ENCODE measurements at regions not wholly inside any gene's neighbourhood (a gene's known extent, or its start where the extent isn't known, plus 50 kb on each side); places are given as distances from the start of the nearest gene placed in this dataset.

- TF ChIP-seq CTCF (IDR thresholded peaks at IDR 0.05; ENCODE audit: insufficient read depth, low read depth, low read length), result no peak
- no peak for TF ChIP-seq EZH2 (IDR thresholded peaks at IDR 0.05; ENCODE audit: insufficient read depth, low read length)
These were observed 170.1 kb upstream of the AKR1E2 start for GRCh38 chr10:4655879-4656278.
